Peyer's patch (tissue), 4 donors: ENCODE measurements at regions not wholly inside any gene's neighbourhood (a gene's known extent, or its start where the extent isn't known, plus 50 kb on each side); places are given as distances from the start of the nearest gene placed in this dataset.

Experiments used
- POLR2A ChIP-seq, 2 donors: fragments of 450-650 bp; IDR thresholded peaks; one replicate each; pipeline ENCODE4 v1.5.1; 2017; ENCODE audit warnings: antibody characterized with exemption in 2 of 2, mild to moderate bottlenecking in 2 of 2, moderate library complexity in 2 of 2
- TF ChIP-seq, protein P1 (sequence below), 6 experiments: fragments of 450-650 bp in 4 of 6; fragments of 200-600 bp in 2 of 6; sonication (generic) in 1 of 6; IDR thresholded peaks; one replicate each; pipeline ENCODE4 v1.5.1; 2017 to 2019; ENCODE audit warnings: antibody characterized with exemption in 6 of 6, mild to moderate bottlenecking in 3 of 6, moderate library complexity in 1 of 6

DNA sequence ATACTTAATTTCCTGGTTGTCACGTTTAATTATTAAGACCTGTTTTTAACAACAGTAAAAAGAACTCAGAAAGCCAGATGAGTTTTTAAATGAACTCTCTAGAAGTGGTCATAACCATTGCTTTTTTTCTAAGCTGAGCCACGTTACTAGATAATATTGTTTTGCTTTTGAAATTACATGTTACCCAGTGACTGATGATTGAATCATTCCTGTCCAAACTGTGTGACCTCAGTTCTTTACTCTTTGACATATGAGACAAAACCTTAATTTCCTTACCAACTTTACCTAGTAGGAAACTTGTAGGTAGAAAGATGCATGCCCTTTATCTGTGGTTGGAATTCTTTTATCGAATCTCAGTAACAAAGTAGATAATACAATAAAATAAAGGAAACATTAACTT lies 411.7 kb downstream of the SH3GL2 start:
- TF ChIP-seq, protein P1, sequence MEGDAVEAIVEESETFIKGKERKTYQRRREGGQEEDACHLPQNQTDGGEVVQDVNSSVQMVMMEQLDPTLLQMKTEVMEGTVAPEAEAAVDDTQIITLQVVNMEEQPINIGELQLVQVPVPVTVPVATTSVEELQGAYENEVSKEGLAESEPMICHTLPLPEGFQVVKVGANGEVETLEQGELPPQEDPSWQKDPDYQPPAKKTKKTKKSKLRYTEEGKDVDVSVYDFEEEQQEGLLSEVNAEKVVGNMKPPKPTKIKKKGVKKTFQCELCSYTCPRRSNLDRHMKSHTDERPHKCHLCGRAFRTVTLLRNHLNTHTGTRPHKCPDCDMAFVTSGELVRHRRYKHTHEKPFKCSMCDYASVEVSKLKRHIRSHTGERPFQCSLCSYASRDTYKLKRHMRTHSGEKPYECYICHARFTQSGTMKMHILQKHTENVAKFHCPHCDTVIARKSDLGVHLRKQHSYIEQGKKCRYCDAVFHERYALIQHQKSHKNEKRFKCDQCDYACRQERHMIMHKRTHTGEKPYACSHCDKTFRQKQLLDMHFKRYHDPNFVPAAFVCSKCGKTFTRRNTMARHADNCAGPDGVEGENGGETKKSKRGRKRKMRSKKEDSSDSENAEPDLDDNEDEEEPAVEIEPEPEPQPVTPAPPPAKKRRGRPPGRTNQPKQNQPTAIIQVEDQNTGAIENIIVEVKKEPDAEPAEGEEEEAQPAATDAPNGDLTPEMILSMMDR (IDR thresholded peaks at IDR 0.05): no peak
- no peak for TF ChIP-seq POLR2A (IDR thresholded peaks at IDR 0.05)
